Motor neuron (in vitro differentiated cells): ENCODE measurements at regions not wholly inside any gene's neighbourhood (a gene's known extent, or its start where the extent isn't known, plus 50 kb on each side); places are given as distances from the start of the nearest gene placed in this dataset.
A peak's percentile ranks its signal among the peaks of the same experiment; 100 is the strongest.

Experiments used
- ATAC-seq, 8 experiments: fragments of 200-7000 bp; cut with Tn5 transposase; replicated peaks in 6 of 8; 2 replicates each; pipeline ENCODE4 v1.8.0; 2021; ENCODE audit warnings: mild to moderate bottlenecking in 8 of 8, moderate library complexity in 8 of 8
- H3K27ac ChIP-seq, 2 donors: fragments of 250-450 bp; sonication (Bioruptor Pico); 2 replicates each; pipeline ENCODE4 v1.9.0; 2021; ENCODE audit warnings: antibody characterized with exemption in 2 of 2, mild to moderate bottlenecking in 2 of 2, moderate library complexity in 1 of 2
- H3K4me1 ChIP-seq, 2 donors: fragments of 250-450 bp; sonication (Bioruptor Pico); replicated peaks in 1 of 2; 2 replicates each; pipeline ENCODE4 v1.6.1; 2021; ENCODE audit warnings: antibody characterized with exemption in 2 of 2, mild to moderate bottlenecking in 2 of 2, moderate library complexity in 1 of 2
- H3K4me3 ChIP-seq, 5 donors: fragments of 250-450 bp; sonication (Bioruptor Pico); 2 replicates each; pipeline ENCODE4 v1.9.0; 2021; ENCODE audit warnings: antibody characterized with exemption in 5 of 5, mild to moderate bottlenecking in 5 of 5, moderate library complexity in 4 of 5
- WGBS, 10 experiments: fragments of 450-650 bp; shearing (Covaris generic); methylation state at CpG; one replicate each; pipeline ENCODE4 v1.0.0; 2022; 5-methylcytosine and 5-hydroxymethylcytosine counted together
- in situ Hi-C, 9 experiments: fragments of 400-800 bp; cut with MboI; loops; one replicate each; pipeline ENCODE4 v1.15.0; 2021; ENCODE audit warnings: low sequenced_read_pairs in 9 of 9, low pct_unique_long_range_greater_than_20kb in 2 of 9; ENCODE audit not compliant: unreplicated experiment in 9 of 9

DNA sequence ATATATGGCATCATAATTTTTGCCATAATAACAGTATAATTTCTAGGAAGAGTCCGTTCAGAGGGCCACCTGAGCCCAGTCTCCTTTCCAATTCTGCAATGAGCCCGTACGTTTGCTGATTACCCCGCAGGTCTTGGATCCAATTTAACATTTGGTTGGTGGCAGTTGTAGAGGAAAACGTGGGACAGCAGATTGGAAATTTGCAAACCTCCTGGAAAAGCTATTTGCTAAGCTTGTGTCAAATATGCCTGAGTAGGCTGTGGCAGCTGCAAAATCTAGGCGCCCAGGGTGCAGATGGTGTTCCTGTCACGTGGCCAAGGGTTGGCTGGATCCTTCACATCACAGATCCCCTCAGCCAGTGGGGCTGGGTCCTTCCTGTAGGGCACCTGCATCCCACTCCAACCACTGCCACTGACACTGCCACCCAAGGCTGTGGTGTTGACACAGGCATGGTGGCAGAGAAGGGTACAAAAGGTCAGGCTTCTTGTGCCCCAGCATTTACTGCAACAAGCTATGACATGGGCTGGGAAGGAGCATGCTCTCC, 174.8 kb upstream of the SYT6 start:
- Histone ChIP-seq H3K27ac (no peak overlapping the region), H3K4me3 (no peak overlapping the region), H3K4me1 (no peaks in the 10 kb centered on the region)
- in situ Hi-C loops, result loop anchor here in 1 of 9 experiments (25.0 kb wide), 1 partner anchor 234 kb away; no protein-coding TSS in a partner anchor
- 47 to 90% (median 73%) methylated on average over 2 to 7 of the region's 7 CpGs; no CpG with 5 or more reads in 2 of the 10 experiments for WGBS, 10 experiments
- no peak for ATAC-seq

DNA sequence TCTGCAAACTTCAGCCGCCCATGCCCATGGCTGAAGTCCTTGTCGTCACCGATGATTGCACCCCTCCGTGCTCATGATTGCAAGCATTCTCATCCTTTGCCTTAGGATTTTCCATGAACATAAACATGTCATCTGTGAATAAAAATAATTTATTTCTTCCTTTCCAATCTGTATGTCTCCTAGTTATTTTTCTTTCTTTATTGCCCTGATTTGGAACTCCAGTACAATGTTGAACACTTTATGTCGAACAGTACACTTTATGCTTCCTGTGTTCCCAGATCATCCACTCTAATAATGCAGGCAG, 170.9 kb upstream of the SYT6 start:
- ATAC-seq, result no peak
- no peak overlapping the region for H3K27ac ChIP-seq
- no peaks in the 10 kb centered on the region for H3K4me1 ChIP-seq
- in situ Hi-C loops, result no loop called here
- 44 to 100% (median 84%) methylated on average over 1 to 5 of the region's 5 CpGs for WGBS, 10 experiments
- no peak overlapping the region for H3K4me3 ChIP-seq

DNA sequence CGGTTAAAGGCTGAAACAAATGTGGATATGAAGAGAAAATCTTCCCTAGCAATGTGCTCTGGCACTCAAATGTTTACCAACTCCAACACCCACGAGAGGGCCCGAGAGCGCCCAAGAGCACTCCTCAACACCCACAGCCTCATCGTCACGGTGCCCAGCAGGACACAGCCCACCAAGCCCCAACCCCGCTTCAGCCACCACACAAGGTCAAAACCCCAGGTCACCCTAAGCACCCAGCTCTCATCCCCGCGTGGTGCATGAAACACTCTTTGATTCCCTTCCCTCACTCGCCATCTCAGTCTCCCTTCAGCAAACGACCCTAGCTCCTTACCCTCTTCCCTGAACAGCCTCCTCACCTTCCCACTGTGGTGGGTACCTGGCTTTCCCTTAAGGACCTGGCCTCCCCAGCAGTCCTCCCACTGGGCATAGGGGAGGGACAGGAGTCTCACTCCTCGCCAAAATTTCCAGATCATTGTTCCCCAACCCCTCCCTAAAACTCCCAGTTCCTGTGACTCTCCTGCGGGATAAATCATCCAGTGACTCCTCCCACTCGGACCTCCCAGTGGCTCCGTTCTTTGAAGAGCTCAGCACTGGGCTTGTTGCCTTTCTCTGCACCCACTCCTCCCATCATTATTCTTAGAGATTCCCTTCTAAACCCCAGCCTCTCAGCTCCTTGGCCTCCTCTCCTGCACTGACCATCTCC, 170.4 kb upstream of the SYT6 start:
- no peak overlapping the region for H3K27ac ChIP-seq
- WGBS, 10 experiments, result 46 to 100% (median 75%) methylated on average over 2 to 15 of the region's 15 CpGs; no CpG with 5 or more reads in 2 of the 10 experiments
- peak in 1 of 8 experiments; percentile 21 for ATAC-seq

DNA sequence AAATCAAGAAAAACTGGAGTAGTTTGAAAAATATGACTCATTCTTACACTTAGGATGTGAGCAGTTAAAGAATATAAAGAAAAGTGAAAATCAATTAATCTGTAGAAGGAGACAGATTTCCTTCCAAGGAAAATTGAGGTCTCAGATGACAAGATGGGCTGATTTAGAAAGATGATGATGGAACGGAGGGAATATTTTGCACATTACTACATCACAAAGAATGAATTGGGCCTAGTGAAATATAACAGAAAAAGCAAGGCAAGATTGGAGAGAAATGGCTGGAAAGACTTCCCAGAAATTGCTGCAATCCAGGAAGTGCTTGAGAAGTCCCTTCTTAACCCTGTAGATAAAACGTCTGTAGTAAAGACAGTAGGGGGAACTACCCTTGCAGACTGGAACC, 169.1 kb upstream of the SYT6 start:
- H3K4me3 ChIP-seq, result no peak overlapping the region
- in situ Hi-C loops, result no loop called here
- no peak for ATAC-seq
- H3K27ac ChIP-seq, result no peak overlapping the region
- H3K4me1 ChIP-seq, result no peaks in the 10 kb centered on the region
- 29 to 100% (median 70%) methylated on average over 1 to 2 of the region's 2 CpGs; no CpG with 5 or more reads in 2 of the 10 experiments for WGBS, 10 experiments

More for the DNA sequence above, 170.4 kb upstream of the SYT6 start:
- H3K4me3 ChIP-seq, result no peak overlapping the region
- H3K4me1 ChIP-seq, result no peaks in the 10 kb centered on the region
- in situ Hi-C loops, result no loop called here

DNA sequence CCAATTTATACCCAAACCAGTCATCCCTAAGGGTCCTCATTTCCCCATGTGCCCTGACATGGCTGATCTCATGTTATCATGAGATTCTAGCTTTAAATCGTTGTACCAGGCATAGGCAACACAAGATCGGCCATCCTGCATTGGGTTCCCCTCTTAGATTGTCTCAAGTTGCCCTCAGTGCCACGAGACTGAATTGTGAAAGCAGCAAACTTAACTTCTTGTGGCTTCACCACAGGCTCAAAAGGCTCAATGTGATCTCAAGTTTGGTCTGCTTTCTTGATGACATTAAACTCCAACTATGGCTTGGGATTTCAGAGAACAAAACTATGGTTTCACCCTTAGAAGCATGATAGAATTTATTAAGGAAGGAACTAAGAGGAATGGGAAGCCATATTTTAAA, 168.5 kb upstream of the SYT6 start:
- no peak for ATAC-seq
- 29 to 100% (median 71%) methylated on average over 1 to 3 of the region's 3 CpGs; no CpG with 5 or more reads in 2 of the 10 experiments for WGBS, 10 experiments
- Histone ChIP-seq H3K4me1 (no peaks in the 10 kb centered on the region), H3K4me3 (no peak overlapping the region), H3K27ac (no peak overlapping the region)
- in situ Hi-C loops, result no loop called here

DNA sequence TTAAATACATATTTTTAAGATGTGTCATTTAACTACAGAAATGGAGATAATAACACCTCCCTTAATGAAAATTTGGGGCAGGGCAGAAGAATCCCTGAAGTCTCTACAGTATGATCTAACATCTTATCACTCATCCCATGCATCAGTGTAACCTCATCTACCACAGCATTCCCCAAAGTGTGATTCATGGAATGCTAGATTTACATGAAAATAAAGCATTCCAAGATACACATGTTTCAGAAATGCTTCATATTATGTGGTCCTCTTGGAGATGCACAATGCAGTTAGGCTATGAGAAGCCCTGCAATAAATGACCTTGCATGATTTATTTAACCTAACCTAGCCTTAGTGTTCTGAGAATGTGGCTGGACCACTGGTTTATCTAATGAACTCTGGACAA, 166.9 kb upstream of the SYT6 start:
- no peaks in the 10 kb centered on the region for H3K4me1 ChIP-seq
- no peak overlapping the region for H3K4me3 ChIP-seq
- no peak overlapping the region for H3K27ac ChIP-seq
- ATAC-seq, result peak in 2 of 8 experiments; percentile 89 to 95
- in situ Hi-C loops, result no loop called here

DNA sequence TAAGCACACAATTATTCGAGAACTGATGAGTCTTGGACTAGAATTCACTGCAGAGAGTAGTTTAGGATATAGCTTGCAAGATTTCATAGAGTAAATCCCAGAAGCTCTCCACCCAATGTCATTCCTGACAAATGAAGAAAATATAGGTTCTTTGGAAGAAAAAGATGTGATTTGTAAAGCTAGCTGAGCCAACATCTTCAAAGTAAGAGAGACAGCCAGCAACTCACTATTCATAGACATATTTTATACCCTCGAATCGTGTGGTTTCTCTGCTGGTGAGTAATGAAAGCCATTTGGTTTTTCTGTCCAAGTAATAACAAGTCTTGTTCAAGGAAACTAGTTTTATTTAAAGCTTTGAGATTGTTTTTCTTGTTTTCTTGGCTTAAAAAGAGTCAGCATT, 165.7 kb upstream of the SYT6 start:
- in situ Hi-C loops, result no loop called here
- H3K4me3 ChIP-seq, result no peak overlapping the region
- H3K27ac ChIP-seq, result no peak overlapping the region
- no peaks in the 10 kb centered on the region for H3K4me1 ChIP-seq
- whole genome bisulfite sequencing, 10 experiments, result 28 to 100% (median 67%) methylated on average over 1 to 3 of the region's 3 CpGs; no CpG with 5 or more reads in 1 of the 10 experiments
- ATAC-seq, result no peak

DNA sequence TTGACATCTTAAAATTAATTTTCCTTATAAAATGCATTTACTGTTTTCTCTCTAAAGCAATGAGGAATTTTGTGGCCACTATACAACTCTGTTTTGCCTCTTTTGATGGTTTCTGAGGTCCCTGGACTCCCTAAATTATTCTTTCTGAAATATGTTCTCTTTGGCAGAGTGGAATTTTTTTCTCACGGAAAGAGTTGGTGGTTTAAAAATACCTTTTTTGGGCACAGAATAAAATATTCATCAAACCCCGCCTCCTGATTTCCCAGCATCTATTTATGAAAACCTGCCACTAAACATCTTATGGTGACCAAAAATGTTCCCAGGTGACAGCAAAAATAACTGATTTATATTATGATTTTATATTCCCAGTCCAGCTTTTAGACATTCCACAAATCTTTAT, 165.3 kb upstream of the SYT6 start:
- 20 to 100% (median 50%) methylated on average over 1 to 2 of the region's 2 CpGs; no CpG with 5 or more reads in 1 of the 10 experiments for WGBS, 10 experiments
- H3K4me1 ChIP-seq, result no peaks in the 10 kb centered on the region
- ATAC-seq, result no peak
- no peak overlapping the region for H3K27ac ChIP-seq
- no peak overlapping the region for H3K4me3 ChIP-seq
- in situ Hi-C loops, result no loop called here

DNA sequence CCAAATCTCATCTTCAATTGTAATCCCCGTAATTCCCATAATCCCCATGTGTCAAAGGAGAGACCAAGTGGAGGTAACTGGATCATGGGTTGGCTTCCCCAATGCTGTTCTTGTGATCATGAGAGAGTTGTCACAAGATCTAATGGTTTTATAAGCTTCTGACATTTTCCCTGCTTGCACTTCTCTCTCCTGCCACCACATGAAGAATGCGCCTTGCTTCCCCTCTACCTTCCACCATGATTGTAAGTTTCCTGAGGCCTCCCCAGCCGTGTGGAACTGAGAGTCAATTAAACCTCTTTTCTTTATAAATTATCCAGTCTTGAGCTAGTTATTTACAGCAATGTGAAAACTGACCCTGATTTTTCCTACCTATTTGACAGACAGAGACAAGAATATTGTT, 162.5 kb upstream of the SYT6 start:
- Histone ChIP-seq H3K27ac (no peak overlapping the region), H3K4me3 (no peak overlapping the region), H3K4me1 (no peaks in the 10 kb centered on the region)
- no peak for ATAC-seq
- in situ Hi-C loops, result no loop called here
- 60 to 100% (median 92%) methylated on average over 1 to 3 of the region's 3 CpGs; no CpG with 5 or more reads in 2 of the 10 experiments for WGBS, 10 experiments

DNA sequence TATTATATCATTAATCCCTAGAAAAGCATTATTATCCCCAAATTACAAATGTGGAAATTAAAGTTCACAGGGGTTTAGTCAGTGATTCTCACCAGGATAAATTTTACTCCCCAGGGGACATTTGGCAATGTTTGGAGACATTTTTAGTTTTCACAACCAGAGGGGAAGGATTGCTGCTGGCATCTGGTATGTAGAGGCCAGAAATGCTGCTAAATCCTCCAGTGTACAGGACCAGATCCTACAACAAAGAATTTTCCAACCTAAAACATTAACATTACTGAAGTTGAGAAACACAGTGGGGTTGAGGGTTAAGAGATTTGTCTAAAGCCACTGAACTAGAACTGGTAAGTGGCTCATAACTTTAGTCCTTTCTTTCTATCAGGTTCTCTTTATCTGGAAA, 162.0 kb upstream of the SYT6 start:
- ATAC-seq, result no peak
- H3K27ac ChIP-seq, result no peak overlapping the region
- no peak overlapping the region for H3K4me3 ChIP-seq
- in situ Hi-C loops, result no loop called here
- no peaks in the 10 kb centered on the region for H3K4me1 ChIP-seq

DNA sequence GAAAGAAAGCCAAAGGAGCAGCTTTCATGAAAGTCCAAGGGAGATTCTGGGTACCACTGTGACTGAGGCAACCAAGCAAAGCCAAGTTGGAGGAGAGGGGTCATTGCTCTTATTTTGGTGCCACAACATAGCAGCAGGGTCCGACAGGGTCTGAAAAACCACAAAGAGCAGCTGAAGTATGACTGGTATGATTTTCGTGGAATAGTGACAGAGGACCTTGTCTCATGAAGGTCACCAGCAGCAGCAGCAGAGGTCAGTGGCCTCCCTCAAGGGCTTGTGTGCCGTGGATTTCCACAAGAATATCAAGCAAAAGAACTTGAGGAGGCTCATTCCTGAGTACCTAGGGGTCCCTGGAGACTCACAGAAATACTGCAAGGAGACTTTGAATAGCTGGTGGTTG, 160.9 kb upstream of the SYT6 start:
- 71 to 83% (median 73%) methylated on average over 1 to 3 of the region's 3 CpGs; no CpG with 5 or more reads in 5 of the 10 experiments for WGBS, 10 experiments

DNA sequence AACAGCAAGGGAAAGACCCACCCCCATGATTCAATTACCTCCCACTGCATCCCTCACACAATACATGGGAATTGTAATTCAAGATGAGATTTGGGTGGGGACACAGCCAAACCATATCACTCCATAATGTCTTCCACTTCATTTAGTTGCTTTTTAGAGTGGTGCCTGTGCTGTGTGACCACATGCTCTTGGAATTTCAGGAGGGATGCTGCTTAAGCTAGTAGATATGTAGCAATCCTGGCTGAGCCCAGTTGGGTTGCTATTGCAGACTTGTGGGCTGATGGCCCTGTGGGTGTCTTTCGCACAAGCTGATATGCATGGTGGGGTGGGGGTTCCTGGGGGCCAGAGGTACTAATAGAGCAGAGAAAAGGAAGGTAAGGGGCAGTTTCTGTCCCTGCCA, 160.4 kb upstream of the SYT6 start:
- H3K4me1 ChIP-seq, result no peaks in the 10 kb centered on the region
- H3K27ac ChIP-seq, result no peak overlapping the region
- no peak overlapping the region for H3K4me3 ChIP-seq
- WGBS, 10 experiments, result 100% methylated on average over 1 of the region's 1 CpG; no CpG with 5 or more reads in 9 of the 10 experiments
- in situ Hi-C loops, result no loop called here
- no peak for ATAC-seq

More for the DNA sequence above, 160.9 kb upstream of the SYT6 start:
- in situ Hi-C loops, result no loop called here
- Histone ChIP-seq H3K4me1 (no peaks in the 10 kb centered on the region), H3K4me3 (no peak overlapping the region), H3K27ac (no peak overlapping the region)
- ATAC-seq, result no peak

DNA sequence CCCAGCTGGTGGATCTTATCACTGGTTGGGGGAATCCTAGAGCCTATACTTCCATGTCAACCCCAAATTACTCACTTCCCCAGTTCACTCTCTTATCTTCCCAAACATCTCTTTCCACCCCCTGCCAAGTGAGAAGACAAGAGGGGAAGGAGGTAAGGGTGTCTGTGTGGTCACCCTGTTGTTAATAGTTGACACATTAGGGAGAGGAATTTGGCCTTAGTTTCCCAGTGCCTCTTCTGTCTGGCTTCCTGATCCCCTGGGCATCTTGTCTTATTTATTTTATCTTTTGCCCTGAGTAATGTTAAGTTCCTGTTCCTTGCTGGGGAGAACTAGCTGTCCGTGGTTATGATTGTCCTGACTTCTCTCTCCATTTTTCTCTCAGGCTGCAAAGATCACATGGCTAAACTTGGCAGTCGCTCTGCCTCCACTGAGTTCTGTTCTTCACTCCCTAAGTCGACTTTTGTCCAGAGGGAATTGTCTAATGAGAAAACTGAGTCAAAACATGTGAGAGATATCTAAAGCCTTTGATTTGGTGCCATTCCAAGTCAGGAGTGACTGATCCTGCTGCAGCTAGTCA, 157.1 kb upstream of the SYT6 start:
- WGBS, 10 experiments, result 0 to 84% (median 53%) methylated on average over 1 to 3 of the region's 3 CpGs; no CpG with 5 or more reads in 1 of the 10 experiments
- in situ Hi-C loops, result no loop called here
- Histone ChIP-seq H3K4me1 (no peaks in the 10 kb centered on the region), H3K4me3 (no peak overlapping the region), H3K27ac (no peak overlapping the region)
- no peak for ATAC-seq

DNA sequence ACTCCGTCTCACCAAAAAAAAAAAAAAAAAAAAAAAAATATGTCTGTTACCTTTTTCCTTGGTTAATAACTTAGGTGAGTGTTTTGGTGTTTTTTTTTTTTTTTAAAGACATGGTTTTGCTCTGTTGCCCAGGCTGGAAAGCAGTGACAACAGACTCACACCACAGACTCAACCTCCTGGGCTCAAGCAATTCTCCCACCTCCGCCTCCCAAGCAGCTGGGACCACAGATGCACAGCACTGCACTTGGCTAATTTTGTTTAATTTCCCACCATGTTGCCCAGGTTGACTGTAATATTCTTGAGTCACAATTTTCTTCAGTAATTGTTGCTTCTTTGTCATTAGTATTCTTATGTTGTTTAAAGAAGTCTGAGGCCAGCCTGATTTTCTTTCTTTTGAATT, 149.2 kb upstream of the SYT6 start:
- WGBS, 10 experiments, result 60 to 100% (median 100%) methylated on average over 1 to 2 of the region's 2 CpGs; no CpG with 5 or more reads in 3 of the 10 experiments
- Histone ChIP-seq H3K4me1 (peaks cover 0 to 7% of the 10 kb centered on the region in 2 donors), H3K4me3 (no peak overlapping the region), H3K27ac (no peak overlapping the region)
- no peak for ATAC-seq
- in situ Hi-C loops, result no loop called here
